Activated CD4-positive, alpha-beta memory T cell treated with anti-CD3 and anti-CD28 coated beads for 36 hours (primary cell): ENCODE measurements at regions not wholly inside any gene's neighbourhood (a gene's known extent, or its start where the extent isn't known, plus 50 kb on each side); places are given as distances from the start of the nearest gene placed in this dataset.

Experiments used
- CTCF ChIA-PET: fragments of 350-600 bp; sonication (Branson Sonifier 250); formaldehyde crosslinking; loops from one replicate; lab custom pipeline; 2021; ENCODE audit warnings: antibody characterized with exemption, inconsistent platforms; lab: Charles Lee
- POLR2A ChIA-PET: fragments of 350-600 bp; sonication (Branson Sonifier 250); formaldehyde crosslinking; loops from one replicate; lab custom pipeline; 2021; ENCODE audit warnings: antibody characterized with exemption; lab: Charles Lee
- DNase-seq: peaks from one replicate; pipeline ENCODE4 v3.0.0-alpha.2; 2020
- H3K27ac Mint-ChIP-seq: one replicate; pipeline ENCODE4 v1.8.0; 2021; ENCODE audit warnings: mixed read lengths
- H3K27me3 Mint-ChIP-seq: one replicate; pipeline ENCODE4 v1.8.0; 2021; ENCODE audit warnings: mixed read lengths
- H3K36me3 Mint-ChIP-seq: one replicate; pipeline ENCODE4 v1.8.0; 2021; ENCODE audit warnings: mixed read lengths
- H3K4me1 Mint-ChIP-seq: one replicate; pipeline ENCODE4 v1.8.0; 2021; ENCODE audit warnings: low read depth, mixed read lengths
- H3K4me3 Mint-ChIP-seq: one replicate; pipeline ENCODE4 v1.8.0; 2021; ENCODE audit warnings: mild to moderate bottlenecking, mixed read lengths
- H3K9me3 Mint-ChIP-seq: one replicate; pipeline ENCODE4 v1.8.0; 2021; ENCODE audit warnings: mixed read lengths
- intact Hi-C: fragments of 100-400 bp; cut with micrococcal nuclease; formaldehyde crosslinking; loops from one replicate; pipeline ENCODE4 v1.15.1; 2023

GRCh38 chr16:79753286-79753685, 152.7 kb upstream of the MAF start:
- peaks cover 1% of the 10 kb centered on the region for H3K36me3 Mint-ChIP-seq
- intact Hi-C loops = no loop called here
- ChIA-PET CTCF (interaction anchor here (0.9 kb wide), 1 partner anchor 10 kb away, joined by 3 read pairs; no protein-coding TSS in a partner anchor), POLR2A (no interaction called here)
- peaks cover 3% of the 10 kb centered on the region for H3K9me3 Mint-ChIP-seq
- DNase-seq = no peak
- H3K27ac Mint-ChIP-seq = no peak overlapping the region
- H3K27me3 Mint-ChIP-seq = peaks cover 3% of the 10 kb centered on the region
- H3K4me3 Mint-ChIP-seq = no peak overlapping the region
- peaks cover 49% of the 10 kb centered on the region for H3K4me1 Mint-ChIP-seq

GRCh38 chr16:79752396-79752795, 151.9 kb upstream of the MAF start:
- Mint-ChIP-seq H3K27me3 (peaks cover 3% of the 10 kb centered on the region), H3K4me3 (no peak overlapping the region), H3K36me3 (peaks cover 1% of the 10 kb centered on the region), H3K4me1 (peaks cover 44% of the 10 kb centered on the region), H3K27ac (no peak overlapping the region), H3K9me3 (peaks cover 3% of the 10 kb centered on the region)
- no peak for DNase-seq
- ChIA-PET CTCF (interaction anchor here (0.9 kb wide), 1 partner anchor 10 kb away, joined by 3 read pairs; no protein-coding TSS in a partner anchor), POLR2A (no interaction called here)
- intact Hi-C loops = no loop called here

GRCh38 chr16:79751471-79752184, 151.1 kb upstream of the MAF start:
- no peak for DNase-seq
- CTCF ChIA-PET = no interaction called here
- peaks cover 3% of the 10 kb centered on the region for H3K9me3 Mint-ChIP-seq
- intact Hi-C loops = no loop called here
- H3K27me3 Mint-ChIP-seq = peaks cover 3% of the 10 kb centered on the region
- H3K4me3 Mint-ChIP-seq = no peak overlapping the region
- POLR2A ChIA-PET = no interaction called here
- H3K27ac Mint-ChIP-seq = no peak overlapping the region
- H3K4me1 Mint-ChIP-seq = peaks cover 37% of the 10 kb centered on the region
- no peaks in the 10 kb centered on the region for H3K36me3 Mint-ChIP-seq

- Mint-ChIP-seq H3K36me3 (no peaks in the 10 kb centered on the region), H3K27ac (no peak overlapping the region), H3K4me3 (no peak overlapping the region), H3K9me3 (peaks cover 3% of the 10 kb centered on the region), H3K4me1 (peaks cover 32% of the 10 kb centered on the region), H3K27me3 (peaks cover 3% of the 10 kb centered on the region)
- intact Hi-C loops = no loop called here
- POLR2A ChIA-PET = interaction anchor here (0.6 kb wide), 1 partner anchor 483 kb away, joined by 4 read pairs; no protein-coding TSS in a partner anchor
- CTCF ChIA-PET = interaction anchor here (0.8 to 1.3 kb wide), 2 partner anchors 10 to 11 kb away, joined by 3 to 4 read pairs; no protein-coding TSS in a partner anchor
- DNase-seq = no peak
Measured at GRCh38 chr16:79750311-79750710, 149.8 kb upstream of the MAF start.

GRCh38 chr16:79748629-79749028, 148.1 kb upstream of the MAF start:
- intact Hi-C loops = no loop called here
- DNase-seq = no peak
- H3K9me3 Mint-ChIP-seq = peaks cover 3% of the 10 kb centered on the region
- ChIA-PET CTCF (no interaction called here), POLR2A (no interaction called here)
- H3K4me1 Mint-ChIP-seq = peaks cover 15% of the 10 kb centered on the region
- H3K36me3 Mint-ChIP-seq = no peaks in the 10 kb centered on the region
- no peak overlapping the region for H3K27ac Mint-ChIP-seq
- H3K4me3 Mint-ChIP-seq = no peak overlapping the region
- H3K27me3 Mint-ChIP-seq = peaks cover 3% of the 10 kb centered on the region

GRCh38 chr16:79747688-79748087, 147.2 kb upstream of the MAF start:
- H3K4me3 Mint-ChIP-seq = no peak overlapping the region
- peaks cover 3% of the 10 kb centered on the region for H3K9me3 Mint-ChIP-seq
- ChIA-PET CTCF (no interaction called here), POLR2A (no interaction called here)
- no peak overlapping the region for H3K27ac Mint-ChIP-seq
- intact Hi-C loops = no loop called here
- H3K27me3 Mint-ChIP-seq = peaks cover 2% of the 10 kb centered on the region
- no peaks in the 10 kb centered on the region for H3K36me3 Mint-ChIP-seq
- H3K4me1 Mint-ChIP-seq = peaks cover 15% of the 10 kb centered on the region
- no peak for DNase-seq

- Mint-ChIP-seq H3K4me1 (no peaks in the 10 kb centered on the region), H3K36me3 (no peaks in the 10 kb centered on the region), H3K27me3 (no peaks in the 10 kb centered on the region), H3K9me3 (no peaks in the 10 kb centered on the region), H3K4me3 (no peak overlapping the region), H3K27ac (no peak overlapping the region)
- ChIA-PET POLR2A (no interaction called here), CTCF (no interaction called here)
- intact Hi-C loops = no loop called here
- no peak for DNase-seq
Measured at GRCh38 chr16:79740252-79740651, 139.7 kb upstream of the MAF start.

GRCh38 chr16:79735271-79735670, 134.7 kb upstream of the MAF start:
- Mint-ChIP-seq H3K9me3 (no peaks in the 10 kb centered on the region), H3K4me1 (no peaks in the 10 kb centered on the region), H3K36me3 (no peaks in the 10 kb centered on the region), H3K27me3 (peaks cover 2% of the 10 kb centered on the region), H3K4me3 (no peak overlapping the region), H3K27ac (no peak overlapping the region)
- intact Hi-C loops = no loop called here
- no peak for DNase-seq
- POLR2A ChIA-PET = no interaction called here
- CTCF ChIA-PET = no interaction called here

GRCh38 chr16:79734721-79735120, 134.2 kb upstream of the MAF start:
- H3K4me3 Mint-ChIP-seq = no peak overlapping the region
- no peak for DNase-seq
- H3K4me1 Mint-ChIP-seq = no peaks in the 10 kb centered on the region
- H3K27ac Mint-ChIP-seq = no peak overlapping the region
- peaks cover 2% of the 10 kb centered on the region for H3K27me3 Mint-ChIP-seq
- intact Hi-C loops = no loop called here
- no peaks in the 10 kb centered on the region for H3K36me3 Mint-ChIP-seq
- POLR2A ChIA-PET = no interaction called here
- CTCF ChIA-PET = no interaction called here
- no peaks in the 10 kb centered on the region for H3K9me3 Mint-ChIP-seq

GRCh38 chr16:79728923-79729240, 128.3 kb upstream of the MAF start:
- ChIA-PET CTCF (interaction anchor here (0.6 kb wide), 1 partner anchor 10 kb away, joined by 3 read pairs; no protein-coding TSS in a partner anchor), POLR2A (no interaction called here)
- intact Hi-C loops = no loop called here
- H3K27me3 Mint-ChIP-seq = peaks cover 2% of the 10 kb centered on the region
- no peak overlapping the region for H3K4me3 Mint-ChIP-seq
- DNase-seq = no peak
- peaks cover 7% of the 10 kb centered on the region for H3K9me3 Mint-ChIP-seq
- peaks cover 4% of the 10 kb centered on the region for H3K4me1 Mint-ChIP-seq
- no peak overlapping the region for H3K27ac Mint-ChIP-seq
- no peaks in the 10 kb centered on the region for H3K36me3 Mint-ChIP-seq

- ChIA-PET CTCF (no interaction called here), POLR2A (no interaction called here)
- peaks cover 2% of the 10 kb centered on the region for H3K27me3 Mint-ChIP-seq
- DNase-seq = no peak
- peaks cover 7% of the 10 kb centered on the region for H3K9me3 Mint-ChIP-seq
- H3K4me1 Mint-ChIP-seq = peaks cover 4% of the 10 kb centered on the region
- intact Hi-C loops = no loop called here
- no peak overlapping the region for H3K27ac Mint-ChIP-seq
- no peaks in the 10 kb centered on the region for H3K36me3 Mint-ChIP-seq
- no peak overlapping the region for H3K4me3 Mint-ChIP-seq
Measured at GRCh38 chr16:79728048-79728922, 127.7 kb upstream of the MAF start.

- POLR2A ChIA-PET = no interaction called here
- intact Hi-C loops = no loop called here
Measured at GRCh38 chr16:79726902-79727301, 126.4 kb upstream of the MAF start.

More at GRCh38 chr16:79726902-79727301, 126.4 kb upstream of the MAF start:
- no peak overlapping the region for H3K4me3 Mint-ChIP-seq
- no peaks in the 10 kb centered on the region for H3K36me3 Mint-ChIP-seq
- CTCF ChIA-PET = interaction anchor here (1.0 kb wide), 1 partner anchor 125 kb away, joined by 4 read pairs; no protein-coding TSS in a partner anchor
- H3K27ac Mint-ChIP-seq = no peak overlapping the region
- peaks cover 4% of the 10 kb centered on the region for H3K4me1 Mint-ChIP-seq
- peaks cover 9% of the 10 kb centered on the region for H3K9me3 Mint-ChIP-seq
- peaks cover 2% of the 10 kb centered on the region for H3K27me3 Mint-ChIP-seq
- no peak for DNase-seq
